Putamen (tissue), 1 donor: ENCODE measurements at regions not wholly inside any gene's neighbourhood (a gene's known extent, or its start where the extent isn't known, plus 50 kb on each side); places are given as distances from the start of the nearest gene placed in this dataset.
"Not testable (repeated sequence)": the region's sequence is repeated elsewhere in the genome, so short reads cannot be mapped to it uniquely, and the experiment has no call there.

ENCODE experiments used
- DNase-seq: peaks from one replicate; pipeline ENCODE4 v3.0.0-alpha.2; 2016; ENCODE audit warnings: low spot score

GRCh38 chr18:75745147-75745546 is 317.6 kb upstream of the SMIM21 start:
- DNase-seq: no peak

GRCh38 chr18:75742516-75742915 is 315.0 kb upstream of the SMIM21 start:
- DNase-seq: no peak

- DNase-seq: no peak
Measured at GRCh38 chr18:75739682-75740081, 312.2 kb upstream of the SMIM21 start.

GRCh38 chr18:75735291-75735690 is 307.8 kb upstream of the SMIM21 start:
- no peak for DNase-seq

DNA sequence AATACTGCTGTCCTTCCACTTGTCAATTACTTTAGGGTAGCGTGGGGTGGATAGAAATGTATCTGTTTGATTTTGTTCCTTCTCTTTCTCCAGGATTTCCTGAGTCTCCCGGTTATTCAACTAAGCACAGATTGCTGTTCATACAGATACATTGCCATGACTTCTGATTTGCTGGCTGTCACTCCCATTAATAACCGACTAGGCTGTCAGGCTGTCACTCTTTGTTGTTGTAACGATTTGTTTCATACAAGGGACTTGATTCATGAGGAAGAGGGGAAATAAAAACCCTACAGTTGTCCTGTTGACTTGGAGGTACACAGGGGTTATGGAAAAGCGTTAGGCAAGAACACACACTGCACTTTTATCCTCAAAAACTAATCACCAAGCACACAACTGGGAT is 302.7 kb upstream of the SMIM21 start:
- no peak for DNase-seq

GRCh38 chr18:75728621-75729020 is 301.1 kb upstream of the SMIM21 start:
- DNase-seq: no peak

- peak; percentile 27 for DNase-seq
Measured at GRCh38 chr18:75727456-75727855, 300.0 kb upstream of the SMIM21 start.

- DNase-seq: no peak
Measured at GRCh38 chr18:75723521-75724340, 296.2 kb upstream of the SMIM21 start.

DNA sequence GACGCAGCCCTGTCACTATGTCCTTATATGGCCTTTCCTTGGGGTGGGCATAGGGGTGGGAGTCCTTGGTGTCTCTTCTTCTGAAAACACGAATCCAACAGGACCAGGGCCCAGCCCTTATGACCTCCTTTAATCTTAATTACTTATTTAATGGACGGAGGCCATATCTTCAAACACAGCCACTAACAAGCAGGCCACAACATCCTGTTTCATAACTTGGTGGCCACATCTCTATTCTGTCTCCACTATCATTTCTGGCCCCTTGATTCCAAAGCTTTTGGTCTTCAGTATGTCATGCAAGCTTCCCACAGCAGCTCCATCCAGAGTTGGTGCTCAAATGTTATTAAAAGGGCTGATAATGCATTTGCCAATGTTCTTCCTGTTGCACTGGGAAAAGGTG is 287.3 kb upstream of the SMIM21 start:
- no peak for DNase-seq

- DNase-seq: not testable (repeated sequence)
Measured at GRCh38 chr18:75712124-75712867, 284.8 kb upstream of the SMIM21 start.

DNA sequence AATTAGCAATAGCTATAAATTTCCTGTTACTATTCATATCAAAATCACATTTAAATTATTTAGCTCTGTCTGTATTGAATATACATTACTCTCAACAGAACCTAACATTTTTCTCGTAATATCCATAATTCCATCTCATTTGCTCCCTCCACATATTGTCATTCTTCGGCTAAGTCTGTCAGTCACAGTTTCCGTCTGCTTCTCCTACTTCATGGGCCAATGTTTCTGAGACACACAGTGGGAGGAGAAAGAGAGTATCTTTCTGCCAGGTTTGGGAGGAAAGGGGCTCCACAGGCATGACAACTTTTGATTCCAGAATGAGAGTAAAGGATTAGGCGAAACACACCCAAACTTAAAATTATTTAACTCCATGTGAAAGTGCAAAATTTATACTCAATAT is 273.1 kb upstream of the SMIM21 start:
- DNase-seq: no peak

DNA sequence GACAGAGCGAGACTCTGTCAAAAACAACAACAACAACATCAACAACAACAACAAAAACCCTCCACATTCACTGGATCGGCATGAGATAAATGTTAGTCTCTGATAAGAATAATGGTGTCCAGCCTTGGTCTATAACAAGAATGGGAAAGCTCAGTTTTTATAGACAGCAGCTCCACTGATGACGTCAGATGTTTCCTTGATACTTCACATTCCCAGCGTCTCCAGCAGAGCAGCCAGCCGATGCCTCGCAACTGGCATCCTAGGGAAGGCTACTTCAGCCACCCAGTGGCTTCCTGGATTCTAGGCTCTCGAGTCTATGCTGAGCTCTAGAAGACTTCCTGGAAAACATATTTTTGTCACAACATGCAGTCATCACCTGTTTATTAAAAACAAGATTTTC is 271.4 kb upstream of the SMIM21 start:
- DNase-seq: no peak

DNA sequence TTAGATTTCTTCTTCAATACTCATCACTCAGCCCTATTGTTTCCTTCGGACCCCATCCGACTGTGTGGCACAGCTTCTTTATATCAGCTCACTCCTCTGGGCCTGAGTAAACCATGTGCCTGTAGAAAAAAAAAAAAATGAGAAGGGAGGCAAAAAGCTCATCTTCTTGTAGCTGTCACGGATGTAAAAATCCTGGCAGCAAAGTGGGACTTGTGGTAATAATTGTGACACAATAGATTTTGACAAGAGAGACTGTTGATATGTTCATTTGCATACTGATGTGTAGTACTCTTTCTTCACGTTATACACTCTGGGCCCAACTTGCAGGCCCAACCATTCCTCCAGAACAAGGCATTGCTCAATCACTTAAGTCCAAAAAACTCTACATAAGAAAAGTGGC is 270.0 kb upstream of the SMIM21 start:
- no peak for DNase-seq

- DNase-seq: no peak
Measured at GRCh38 chr18:75696391-75696790, 268.9 kb upstream of the SMIM21 start.

GRCh38 chr18:75694292-75694691 is 266.8 kb upstream of the SMIM21 start:
- DNase-seq: no peak

DNA sequence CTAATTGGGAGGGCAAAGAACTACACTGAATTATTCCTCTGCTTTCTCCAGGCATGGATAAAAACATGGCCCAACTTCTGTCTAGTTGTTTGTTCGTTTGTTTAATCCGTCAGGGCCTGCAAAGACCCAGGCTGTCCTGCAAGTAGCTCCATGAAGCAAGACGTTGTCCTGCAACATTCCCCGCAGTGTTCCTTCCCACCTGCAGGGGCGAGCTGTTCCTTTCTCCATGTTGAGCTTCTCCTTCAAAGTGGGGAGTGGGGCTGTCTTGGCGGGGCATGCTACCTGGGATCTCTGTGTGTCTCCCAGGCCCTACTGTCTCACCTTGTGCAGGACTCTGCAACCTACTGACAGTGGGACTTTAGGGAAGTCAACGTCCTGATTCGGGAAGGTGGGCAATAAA is 264.0 kb upstream of the SMIM21 start:
- DNase-seq: no peak

GRCh38 chr18:75690283-75690682 is 262.8 kb upstream of the SMIM21 start:
- not testable (repeated sequence) for DNase-seq

DNA sequence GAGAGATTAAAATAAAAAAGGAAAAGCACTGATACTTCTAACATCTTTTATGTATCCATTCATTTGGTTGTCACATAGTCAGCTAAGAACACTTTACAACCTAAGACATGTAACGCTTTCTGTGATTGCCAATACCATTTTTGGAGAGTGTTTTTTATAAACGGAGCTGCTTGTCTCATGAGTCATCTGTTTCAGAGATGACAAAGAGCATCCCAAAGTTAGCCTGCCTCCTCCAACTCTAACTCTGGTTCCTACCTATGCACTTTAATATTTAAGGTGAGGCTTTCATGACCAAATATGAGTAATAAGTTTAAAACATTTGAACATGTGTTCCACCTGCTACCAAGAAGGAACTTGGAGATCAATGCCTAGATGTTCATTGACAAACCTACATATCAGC is 260.1 kb upstream of the SMIM21 start:
- DNase-seq: peak; percentile 43

DNA sequence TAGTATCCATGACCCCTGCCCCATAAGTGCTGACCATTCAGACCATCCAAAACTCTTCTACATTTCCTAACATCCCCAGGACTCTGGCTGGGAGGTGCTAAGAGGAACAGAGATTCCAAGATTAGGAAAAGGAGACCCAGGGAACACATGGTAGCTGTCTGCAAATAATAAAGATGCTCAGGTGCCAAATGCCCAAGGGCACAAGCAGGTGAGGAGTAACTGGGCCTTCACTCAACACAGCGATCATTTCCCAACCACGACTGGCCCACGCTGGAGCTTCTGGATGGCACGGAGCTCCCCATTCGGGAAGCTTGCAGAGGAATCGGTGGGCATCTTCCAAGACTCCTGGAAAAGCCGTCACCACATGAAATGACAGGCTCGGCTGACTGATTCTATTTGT is 255.9 kb upstream of the SMIM21 start:
- no peak for DNase-seq

DNA sequence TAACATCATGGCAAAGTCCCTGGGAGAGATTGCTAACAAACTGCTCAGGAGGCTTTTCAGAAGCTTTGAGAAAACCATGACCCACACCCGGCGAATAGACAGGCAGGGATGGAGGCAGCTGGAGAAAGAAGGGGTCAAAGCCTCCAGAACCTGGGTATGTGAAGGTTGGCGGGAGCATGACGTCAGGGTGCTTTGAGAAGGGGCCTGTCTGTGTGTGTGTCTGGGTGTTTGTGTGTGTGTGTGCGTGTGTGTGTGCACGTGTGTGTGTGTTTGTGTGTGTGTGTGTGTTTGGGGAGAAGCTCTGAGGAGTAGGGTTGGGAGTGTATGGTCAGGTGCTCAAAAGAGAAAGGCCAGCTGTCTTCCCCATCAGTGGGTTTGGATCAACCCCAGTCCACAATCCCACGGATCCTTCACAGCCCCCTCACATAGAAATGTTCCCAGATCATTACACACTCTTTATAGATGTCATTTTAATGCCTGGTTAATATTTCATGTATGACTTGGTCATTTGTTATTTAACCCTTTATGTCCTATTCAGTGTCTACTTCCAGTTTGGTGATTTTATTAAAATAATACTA is 254.1 kb upstream of the SMIM21 start:
- no peak for DNase-seq

- DNase-seq: no peak
Measured at GRCh38 chr18:75679331-75679730, 251.8 kb upstream of the SMIM21 start.

GRCh38 chr18:75678627-75679026 is 251.1 kb upstream of the SMIM21 start:
- DNase-seq: no peak
